Right renal cortex interstitium (tissue), 3 donors: ENCODE measurements at regions not wholly inside any gene's neighbourhood (a gene's known extent, or its start where the extent isn't known, plus 50 kb on each side); places are given as distances from the start of the nearest gene placed in this dataset.
A peak's percentile ranks its signal among the peaks of the same experiment; 100 is the strongest.
"Not testable (repeated sequence)": the region's sequence is repeated elsewhere in the genome, so short reads cannot be mapped to it uniquely, and the experiment has no call there.

Source experiments
- DNase-seq, 3 donors: peaks; one replicate each; pipeline ENCODE4 v3.0.0-alpha.2; 2013; ENCODE audit warnings: low read depth in 3 of 3, low spot score in 2 of 3

DNA sequence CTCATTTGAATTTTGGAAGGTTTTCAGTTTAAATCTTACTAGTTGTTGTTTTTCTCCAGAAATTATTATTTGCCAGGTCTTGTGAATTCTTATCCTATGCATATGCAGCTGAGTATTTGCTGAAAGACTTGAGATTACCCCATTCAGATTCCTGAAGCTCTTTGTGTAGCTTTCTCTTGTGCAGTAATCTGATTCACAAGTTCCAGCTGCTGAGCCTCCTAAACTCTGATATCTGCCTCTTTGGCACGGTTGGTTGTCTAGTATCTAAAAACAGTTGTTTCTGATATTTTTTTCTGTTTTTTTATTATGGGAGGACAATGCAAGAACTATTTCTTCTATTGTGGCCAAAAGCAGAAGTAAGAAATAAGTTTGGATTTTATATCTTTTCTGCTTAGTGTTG is 863.9 kb upstream of the MANEA start:
- DNase-seq, result no peak

- no peak for DNase-seq
These were observed 878.6 kb upstream of the MANEA start for GRCh38 chr6:94698773-94699172.

GRCh38 chr6:94687255-94687654 is 890.1 kb upstream of the MANEA start:
- not testable (repeated sequence) for DNase-seq

DNA sequence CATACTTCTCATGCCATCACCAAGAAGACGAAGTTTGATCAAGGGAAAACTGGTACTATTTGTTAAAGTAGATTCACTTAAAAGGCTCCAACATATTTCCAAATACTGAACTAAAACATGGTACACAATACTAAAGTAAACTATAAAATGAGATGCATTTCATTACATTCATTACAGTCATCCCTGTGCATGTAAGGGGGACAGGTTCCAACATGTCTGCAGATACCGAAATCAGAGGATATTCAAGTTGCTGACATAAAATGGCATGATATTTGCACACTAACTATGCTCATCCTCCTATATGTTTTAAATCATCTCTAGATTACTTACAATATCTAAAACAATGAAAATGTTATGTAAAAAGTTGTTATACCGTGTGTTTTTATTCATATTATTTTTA is 893.9 kb upstream of the MANEA start:
- DNase-seq, result no peak

GRCh38 chr6:94680669-94681212 is 896.6 kb upstream of the MANEA start:
- DNase-seq, result no peak

DNA sequence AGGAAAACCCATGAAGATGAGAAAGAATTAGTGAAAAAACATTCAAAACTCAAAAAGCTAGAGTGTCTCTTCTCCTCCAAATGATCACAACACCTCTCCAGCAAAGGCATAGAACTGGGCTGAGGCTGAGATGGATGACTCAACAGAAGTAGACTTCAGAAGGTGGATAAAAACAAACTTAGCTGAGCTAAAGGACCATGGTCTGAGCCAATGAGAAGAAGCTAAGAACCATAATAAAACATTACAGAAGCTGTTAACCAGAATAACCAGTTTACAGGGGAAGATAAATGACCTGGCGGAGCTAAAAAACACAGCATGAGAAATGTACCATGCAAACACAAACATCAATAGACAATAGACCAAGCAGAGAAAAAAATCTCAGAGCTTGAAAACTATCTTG is 904.1 kb upstream of the MANEA start:
- DNase-seq, result no peak

GRCh38 chr6:94670017-94670416 is 907.3 kb upstream of the MANEA start:
- no peak for DNase-seq

GRCh38 chr6:94668876-94669275 is 908.5 kb upstream of the MANEA start:
- no peak for DNase-seq

GRCh38 chr6:94658929-94659328 is 918.4 kb upstream of the MANEA start:
- DNase-seq, result no peak

DNA sequence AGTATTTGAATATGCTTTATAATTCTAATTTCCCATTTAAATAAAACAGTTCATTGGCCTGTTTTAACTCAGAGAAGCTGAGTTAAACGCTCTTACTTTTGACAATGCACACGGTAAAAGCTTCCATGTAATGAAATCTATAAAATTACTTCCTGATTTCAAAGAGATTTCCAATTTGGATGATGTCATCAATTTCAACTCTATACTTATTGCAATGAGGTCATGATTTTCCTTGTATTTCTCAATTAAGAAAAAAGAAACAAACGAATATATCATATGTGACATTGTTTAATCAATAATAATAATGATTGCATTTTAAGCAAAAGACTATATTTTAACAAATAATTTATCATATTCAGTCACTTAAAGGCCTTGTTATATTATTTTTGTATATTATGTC is 926.1 kb upstream of the MANEA start:
- DNase-seq, result no peak

DNA sequence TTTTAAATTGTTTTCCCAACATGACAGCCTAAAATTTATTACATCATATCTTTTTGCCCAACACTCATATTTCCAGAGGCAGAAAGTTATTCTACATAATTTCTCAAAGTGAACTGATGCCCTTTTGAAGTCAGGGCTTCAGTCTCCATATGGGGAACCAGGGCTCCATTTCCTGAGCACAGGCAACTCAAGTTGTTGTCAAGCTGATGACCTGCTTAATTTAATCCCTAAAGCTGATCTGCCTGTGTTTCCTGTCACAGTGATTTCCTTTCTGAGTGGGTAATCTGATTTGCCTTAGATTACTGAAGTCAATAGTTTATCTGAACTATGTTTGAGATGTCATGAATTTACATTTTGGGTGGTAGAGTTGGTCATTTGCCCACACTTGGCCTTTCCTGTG is 932.1 kb upstream of the MANEA start:
- DNase-seq, result no peak

DNA sequence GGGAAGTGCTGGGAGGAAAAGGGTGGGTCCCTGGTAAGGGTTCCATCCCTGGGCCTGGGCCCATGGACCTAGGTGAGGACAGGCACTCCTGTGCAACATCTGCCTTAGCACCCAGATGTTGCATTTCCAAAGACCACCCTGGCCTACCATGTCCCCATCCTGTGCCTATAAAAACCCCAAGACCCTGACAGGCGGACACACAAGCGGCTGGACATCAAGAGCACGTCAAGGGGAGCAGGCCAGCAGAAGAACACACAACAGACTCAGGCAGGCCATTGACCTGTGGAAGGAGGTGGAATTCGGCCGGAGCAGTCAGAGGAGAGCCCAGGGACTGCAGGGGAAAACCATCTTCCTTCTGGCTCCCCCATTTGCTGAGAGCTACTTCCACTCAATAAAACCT is 937.8 kb upstream of the MANEA start:
- DNase-seq, result no peak

DNA sequence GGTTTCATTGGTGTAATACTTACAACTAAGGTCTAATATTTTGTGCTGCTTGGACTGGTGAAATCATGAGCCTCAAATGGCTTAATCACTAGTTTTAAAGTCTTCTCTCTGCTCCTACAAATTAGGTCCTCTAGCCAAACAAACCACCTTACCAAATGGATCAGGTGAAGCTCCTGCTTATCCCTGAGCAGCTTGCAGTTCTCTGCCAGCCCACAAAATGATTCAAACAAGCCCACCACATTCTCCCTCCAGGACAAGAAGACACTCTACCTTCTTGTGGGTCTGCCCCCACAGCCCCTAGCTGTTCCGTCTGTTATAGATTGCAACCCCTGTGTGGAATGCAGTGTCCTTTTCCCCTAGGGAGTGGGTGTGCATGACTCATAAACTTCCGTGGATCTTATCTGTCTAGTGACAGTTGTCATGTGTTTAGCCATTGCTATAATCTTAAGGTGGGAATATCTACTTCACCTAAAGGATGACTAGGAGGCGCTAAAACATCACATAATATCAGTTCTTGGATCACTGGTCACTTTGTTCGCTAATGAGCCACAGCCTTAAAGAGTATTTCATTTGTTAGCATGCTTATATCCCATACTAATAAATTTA is 940.5 kb upstream of the MANEA start:
- DNase-seq, result no peak

DNA sequence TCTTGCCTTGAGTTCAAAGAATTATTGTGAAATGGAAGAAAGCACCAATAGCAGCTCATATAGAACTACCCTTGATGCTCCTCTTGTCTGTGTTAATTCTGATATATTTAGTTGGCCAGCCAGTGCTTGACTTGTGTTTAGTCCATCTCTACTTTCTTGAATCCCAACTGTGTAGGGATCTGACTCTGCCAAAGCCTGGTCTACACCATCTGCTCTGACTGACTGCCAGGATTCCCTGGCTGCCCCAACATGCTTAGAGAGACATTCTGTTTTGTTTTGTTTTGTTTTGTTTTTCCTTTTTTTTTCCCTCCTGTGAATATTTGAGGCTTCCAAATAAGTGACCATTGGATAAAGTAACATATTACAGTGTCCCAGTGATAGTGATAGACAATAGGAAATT is 953.7 kb upstream of the MANEA start:
- no peak for DNase-seq

GRCh38 chr6:94622783-94623182 is 954.6 kb upstream of the MANEA start:
- DNase-seq, result no peak

DNA sequence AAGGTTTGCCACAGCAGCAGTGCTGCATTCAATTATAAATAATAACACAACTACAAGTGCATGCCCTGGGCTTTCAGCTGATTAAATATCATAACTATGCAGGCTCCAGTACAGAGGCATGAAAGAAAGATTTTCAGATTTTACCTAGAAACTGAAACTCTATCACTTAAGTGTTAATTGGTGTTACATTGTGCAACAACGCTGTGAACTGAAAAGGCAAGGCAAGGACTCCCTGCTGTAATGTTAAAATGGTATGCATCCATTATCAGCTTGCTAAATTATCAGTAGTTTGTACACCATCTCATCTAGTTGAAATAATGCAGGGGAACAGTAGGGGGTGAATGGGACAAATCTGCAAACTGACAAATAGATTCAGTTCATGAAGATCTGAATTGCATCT is 976.7 kb upstream of the MANEA start:
- no peak for DNase-seq

- DNase-seq, result no peak
These were observed 979.8 kb upstream of the MANEA start for GRCh38 chr6:94597487-94597886.

DNA sequence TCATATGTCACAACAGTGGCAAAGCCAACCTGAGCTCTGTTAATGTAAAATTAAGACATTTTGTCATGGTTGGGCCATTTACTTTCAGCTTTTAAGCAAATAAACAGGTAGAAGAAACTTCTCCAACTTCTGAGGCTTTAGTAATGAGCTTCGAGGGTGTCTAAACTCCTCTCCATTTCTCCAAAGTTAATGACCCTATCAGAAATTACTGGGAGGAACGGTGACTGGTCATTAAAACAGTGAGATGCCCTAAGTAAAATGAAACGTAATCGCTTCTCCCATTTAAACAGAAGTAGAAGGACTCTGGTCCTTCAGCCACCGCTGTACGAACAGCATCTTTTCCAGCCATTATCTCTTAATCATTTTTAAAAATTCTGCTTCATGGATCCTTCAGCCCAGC is 986.9 kb upstream of the MANEA start:
- DNase-seq, result peak in 1 of 3 donors; percentile 27

- DNase-seq, result no peak
These were observed 989.0 kb upstream of the MANEA start for GRCh38 chr6:94588301-94588700.

GRCh38 chr6:94584211-94584610 is 993.1 kb upstream of the MANEA start:
- no peak for DNase-seq

GRCh38 chr6:94570581-94570980 is 1006.8 kb upstream of the MANEA start:
- DNase-seq, result no peak

DNA sequence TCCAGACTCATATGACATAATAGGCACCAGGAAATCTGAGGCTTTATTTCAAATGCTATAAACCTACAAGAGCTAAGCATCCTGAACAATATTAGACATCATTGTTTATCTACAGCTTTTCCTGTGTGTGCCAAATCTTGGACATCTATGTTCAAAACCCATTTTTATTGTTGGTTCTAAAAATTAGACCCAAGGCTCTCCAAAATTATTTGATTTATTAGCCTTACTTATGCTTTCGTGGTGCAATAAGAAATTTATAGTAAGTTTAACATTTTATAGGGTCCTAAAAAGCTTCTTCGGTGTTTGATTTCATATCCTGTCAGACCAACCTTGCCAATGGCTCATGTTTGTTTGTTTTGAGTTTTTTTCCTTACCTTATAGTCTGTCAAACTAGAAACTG is 1014.5 kb upstream of the MANEA start:
- DNase-seq, result no peak
